ENCODE measurements at regions not wholly inside any gene's neighbourhood (a gene's known extent, or its start where the extent isn't known, plus 50 kb on each side); places are given as distances from the start of the nearest gene placed in this dataset.
"Not testable (repeated sequence)": the region's sequence is repeated elsewhere in the genome, so short reads cannot be mapped to it uniquely, and the experiment has no call there.

DNA sequence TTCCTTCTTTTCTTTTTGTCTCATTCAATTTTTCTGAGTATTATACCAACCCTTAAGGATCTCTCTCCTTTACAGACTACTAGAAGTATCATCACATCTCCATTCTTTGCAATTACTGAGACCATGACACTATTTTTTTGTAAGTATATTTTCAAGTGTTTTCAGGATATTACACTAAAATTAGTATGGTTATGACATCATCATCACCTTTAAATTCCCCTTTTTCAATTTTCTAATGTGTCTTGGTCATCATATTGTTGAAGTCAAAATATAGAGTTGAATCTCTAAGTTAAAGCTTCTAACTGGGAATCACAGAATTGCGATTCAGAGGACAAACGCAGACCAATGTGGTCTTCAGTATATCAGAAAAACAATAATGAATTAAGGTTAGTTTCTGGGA is 1475.1 kb downstream of the OTOL1 start:
- no peak for DNase-seq

DNA sequence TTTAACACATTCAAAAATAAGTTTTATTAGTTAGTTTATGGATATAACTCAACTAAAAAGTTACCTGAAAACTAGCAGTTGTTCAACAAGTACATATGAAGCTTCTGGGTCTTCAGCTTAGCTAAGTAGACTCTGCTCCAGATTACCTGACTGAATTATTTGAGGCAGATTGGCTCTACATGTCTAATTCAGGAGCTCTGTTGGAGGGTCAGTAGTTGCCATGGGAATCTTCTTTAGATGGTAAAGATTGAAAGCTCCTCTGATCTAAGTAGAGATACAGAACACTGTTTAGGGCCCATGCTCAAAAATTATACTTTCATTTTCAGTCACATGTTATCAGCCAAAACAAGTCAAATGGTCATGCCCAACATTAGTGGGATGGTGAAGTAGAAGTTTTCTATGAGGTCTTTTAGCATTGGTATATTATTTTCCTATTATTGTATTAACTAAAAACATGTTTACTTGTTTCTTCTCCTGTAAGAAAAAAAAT is 1476.9 kb downstream of the OTOL1 start:
- DNase-seq: no peak
- in situ Hi-C loops (cut with HindIII; ENCODE audit: low pct_ligation_motif_present, low pct_unique_long_range_greater_than_20kb, low sequenced_read_pairs): no loop called here

More for the DNA sequence above, 1475.1 kb downstream of the OTOL1 start:
- in situ Hi-C loops (cut with HindIII; ENCODE audit: low pct_ligation_motif_present, low pct_unique_long_range_greater_than_20kb, low sequenced_read_pairs): no loop called here

DNA sequence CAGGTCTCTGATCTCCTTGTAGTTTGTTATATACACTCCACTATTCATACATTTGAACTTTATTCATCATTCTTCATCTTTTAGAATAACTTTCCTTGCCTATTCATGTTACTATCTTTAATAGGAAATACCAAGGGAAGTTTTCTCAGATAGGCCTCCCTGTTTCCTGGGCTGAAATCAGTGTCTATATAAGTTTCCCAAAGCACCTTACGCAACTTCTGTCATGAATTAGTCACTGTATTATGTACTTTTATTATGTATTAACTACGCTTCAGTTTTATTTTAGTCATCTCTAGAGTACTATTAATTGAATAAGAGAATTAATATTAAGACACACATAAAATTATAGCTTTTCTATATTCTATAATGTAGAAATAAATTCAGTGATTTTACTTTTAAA is 1481.5 kb downstream of the OTOL1 start:
- in situ Hi-C loops (cut with HindIII; ENCODE audit: low pct_ligation_motif_present, low pct_unique_long_range_greater_than_20kb, low sequenced_read_pairs): no loop called here
- DNase-seq: no peak

DNA sequence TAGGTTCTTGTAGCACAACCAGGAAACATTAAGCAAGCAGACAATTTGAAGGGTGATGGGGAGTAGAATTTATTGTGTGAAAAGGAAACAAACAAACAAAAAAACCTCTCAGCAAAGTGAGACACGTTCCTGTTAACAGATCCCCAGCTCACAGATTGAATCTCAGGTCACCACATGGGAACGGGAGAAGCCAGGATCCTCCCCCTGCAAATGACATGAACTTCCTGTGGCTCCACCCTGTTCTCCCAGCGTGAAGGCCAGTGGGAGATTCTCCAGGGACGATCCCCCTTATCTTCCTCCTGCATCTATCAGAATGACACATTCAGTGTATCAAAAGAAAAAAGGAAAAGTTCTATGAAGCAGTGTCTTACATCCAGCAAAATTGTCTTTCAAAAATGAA is 1488.1 kb downstream of the OTOL1 start:
- DNase-seq: no peak
- in situ Hi-C loops (cut with HindIII; ENCODE audit: low pct_ligation_motif_present, low pct_unique_long_range_greater_than_20kb, low sequenced_read_pairs): no loop called here

DNA sequence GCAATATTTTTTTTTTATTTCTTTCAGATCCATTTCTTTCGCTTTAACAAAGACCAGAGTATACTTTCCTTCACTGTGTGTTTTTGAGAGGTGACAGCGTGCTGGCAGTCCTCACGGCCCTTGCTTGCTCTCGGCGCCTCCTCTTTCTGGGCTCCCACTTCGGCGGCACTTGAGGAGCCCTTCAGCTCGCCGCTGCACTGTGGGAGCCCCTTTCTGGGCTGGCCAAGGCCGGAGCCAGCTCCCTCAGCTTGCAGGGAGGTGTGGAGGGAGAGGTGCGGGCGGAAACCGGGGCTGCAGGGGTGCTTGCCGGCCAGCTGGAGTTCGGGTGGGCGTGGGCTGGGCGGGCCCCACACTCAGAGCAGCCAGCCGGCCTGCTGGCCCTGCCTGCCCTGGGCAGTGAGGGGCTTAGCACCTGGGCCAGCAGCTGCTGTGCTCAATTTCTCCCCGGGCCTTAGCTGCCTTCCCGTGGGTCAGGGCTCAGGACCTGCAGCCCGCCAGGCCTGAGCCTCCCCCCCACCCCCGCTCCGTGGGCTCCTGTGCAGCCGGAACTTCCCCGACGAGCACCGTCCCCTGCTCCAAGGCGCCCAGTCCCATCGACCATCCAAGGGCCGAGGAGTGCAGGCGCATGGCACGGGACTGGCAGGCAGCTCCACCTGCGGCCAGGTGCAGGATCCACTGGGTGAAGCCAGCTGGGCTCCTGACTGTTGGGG is 1490.6 kb downstream of the OTOL1 start:
- DNase-seq; in situ Hi-C loops (cut with HindIII; ENCODE audit: low pct_ligation_motif_present, low pct_unique_long_range_greater_than_20kb, low sequenced_read_pairs): not testable (repeated sequence)

GRCh38 chr3:162992741-162993140 is 1496.1 kb downstream of the OTOL1 start:
- DNase-seq: no peak
- in situ Hi-C loops (cut with HindIII; ENCODE audit: low pct_ligation_motif_present, low pct_unique_long_range_greater_than_20kb, low sequenced_read_pairs): no loop called here

DNA sequence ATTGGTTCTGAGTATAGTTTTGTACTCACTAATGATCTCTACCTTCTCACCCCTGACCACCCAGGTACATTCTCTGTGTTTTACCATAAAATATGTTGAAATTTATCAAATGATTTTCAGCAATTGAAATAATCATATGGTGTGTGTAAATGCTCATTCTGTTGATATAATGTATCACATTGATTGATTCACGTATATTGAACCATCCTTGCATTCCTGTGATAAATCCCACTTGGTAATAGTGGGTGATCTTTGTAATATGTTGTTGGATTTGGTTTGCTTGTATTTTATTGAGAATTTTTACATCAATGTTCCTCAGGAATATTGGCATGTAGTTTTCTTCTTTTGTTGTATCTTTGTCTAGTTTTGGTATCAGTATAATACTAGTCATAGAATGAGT is 1497.6 kb downstream of the OTOL1 start:
- DNase-seq: no peak
- in situ Hi-C loops (cut with HindIII; ENCODE audit: low pct_ligation_motif_present, low pct_unique_long_range_greater_than_20kb, low sequenced_read_pairs): no loop called here

GRCh38 chr3:162996368-162996767 is 1499.8 kb downstream of the OTOL1 start:
- no peak for DNase-seq
- in situ Hi-C loops (cut with HindIII; ENCODE audit: low pct_ligation_motif_present, low pct_unique_long_range_greater_than_20kb, low sequenced_read_pairs): no loop called here

GRCh38 chr3:162998205-162998604 is 1501.6 kb downstream of the OTOL1 start:
- DNase-seq: no peak
- in situ Hi-C loops (cut with HindIII; ENCODE audit: low pct_ligation_motif_present, low pct_unique_long_range_greater_than_20kb, low sequenced_read_pairs): no loop called here

- in situ Hi-C loops (cut with HindIII; ENCODE audit: low pct_ligation_motif_present, low pct_unique_long_range_greater_than_20kb, low sequenced_read_pairs): no loop called here
- no peak for DNase-seq
Measured at GRCh38 chr3:163011596-163011995, 1515.0 kb downstream of the OTOL1 start.

DNA sequence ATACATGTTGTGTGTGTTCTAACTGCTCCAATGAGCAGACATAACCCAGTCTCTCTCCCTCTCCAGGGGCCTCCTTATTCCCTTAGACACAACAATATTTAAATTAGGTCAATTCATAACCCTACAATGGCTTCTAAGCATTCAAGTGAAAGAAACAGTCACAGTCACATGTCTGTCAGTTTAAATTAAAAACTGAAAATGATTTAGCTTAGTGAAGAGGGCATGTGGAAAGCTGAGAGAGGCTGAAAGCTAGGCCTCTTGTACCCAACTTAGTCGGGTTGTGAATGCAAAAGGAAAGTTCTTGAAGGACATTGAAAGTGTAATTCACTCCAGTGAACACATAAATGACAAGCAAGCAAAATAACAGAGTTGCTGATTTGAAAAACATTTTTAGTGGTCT is 1519.6 kb downstream of the OTOL1 start:
- no peak for DNase-seq
- in situ Hi-C loops (cut with HindIII; ENCODE audit: low pct_ligation_motif_present, low pct_unique_long_range_greater_than_20kb, low sequenced_read_pairs): no loop called here

GRCh38 chr3:163018067-163018466 is 1521.5 kb downstream of the OTOL1 start:
- no peak for DNase-seq
- in situ Hi-C loops (cut with HindIII; ENCODE audit: low pct_ligation_motif_present, low pct_unique_long_range_greater_than_20kb, low sequenced_read_pairs): no loop called here

- in situ Hi-C loops (cut with HindIII; ENCODE audit: low pct_ligation_motif_present, low pct_unique_long_range_greater_than_20kb, low sequenced_read_pairs): no loop called here
- DNase-seq: no peak
Measured at GRCh38 chr3:163018664-163019063, 1522.1 kb downstream of the OTOL1 start.

DNA sequence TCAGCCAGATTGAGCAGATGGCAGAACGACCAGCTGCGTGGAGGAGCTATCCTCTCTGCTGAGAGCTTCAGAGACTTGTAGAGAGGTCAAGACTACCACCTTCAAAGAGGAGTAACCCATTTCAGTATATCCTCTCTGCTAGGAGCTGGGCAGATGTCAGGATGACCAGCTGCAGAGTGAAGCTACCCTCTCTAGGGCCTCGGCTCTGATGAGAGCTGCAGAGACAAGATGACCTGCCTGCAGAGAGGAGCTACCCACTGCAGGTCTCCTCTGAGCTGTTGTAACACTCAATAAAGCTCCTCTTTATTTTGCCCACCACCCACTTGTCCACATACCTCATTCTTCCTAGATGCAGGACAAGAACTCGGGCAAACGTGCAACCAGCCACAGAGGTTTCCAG is 1522.7 kb downstream of the OTOL1 start:
- DNase-seq: no peak
- in situ Hi-C loops (cut with HindIII; ENCODE audit: low pct_ligation_motif_present, low pct_unique_long_range_greater_than_20kb, low sequenced_read_pairs): no loop called here

GRCh38 chr3:163033652-163034051 is 1537.0 kb downstream of the OTOL1 start:
- in situ Hi-C loops (cut with HindIII; ENCODE audit: low pct_ligation_motif_present, low pct_unique_long_range_greater_than_20kb, low sequenced_read_pairs): no loop called here
- no peak for DNase-seq

- in situ Hi-C loops (cut with HindIII; ENCODE audit: low pct_ligation_motif_present, low pct_unique_long_range_greater_than_20kb, low sequenced_read_pairs): no loop called here
- DNase-seq: no peak
Measured at GRCh38 chr3:163039636-163040035, 1543.0 kb downstream of the OTOL1 start.

GRCh38 chr3:163043074-163043473 is 1546.5 kb downstream of the OTOL1 start:
- in situ Hi-C loops (cut with HindIII; ENCODE audit: low pct_ligation_motif_present, low pct_unique_long_range_greater_than_20kb, low sequenced_read_pairs): no loop called here
- DNase-seq: peak; percentile 14

DNA sequence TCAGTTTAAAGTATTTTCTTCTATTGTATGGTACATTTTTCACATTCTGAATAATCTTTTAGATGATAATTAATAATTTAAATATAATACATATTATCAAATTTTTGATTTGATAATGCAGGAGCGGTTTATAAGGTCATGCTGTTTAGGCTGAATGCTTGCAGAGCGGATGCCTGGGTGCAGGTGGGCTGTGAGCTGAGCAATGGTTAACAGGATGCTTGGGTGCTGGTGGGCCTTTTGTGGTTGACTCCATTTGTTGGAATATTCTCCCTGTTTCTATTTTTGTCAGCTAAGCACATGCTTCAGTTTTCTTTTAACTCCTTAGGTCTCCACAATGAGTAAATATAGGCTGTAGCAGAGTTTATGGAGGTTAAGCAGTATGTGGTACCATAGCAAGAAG is 1549.3 kb downstream of the OTOL1 start:
- no peak for DNase-seq
- in situ Hi-C loops (cut with HindIII; ENCODE audit: low pct_ligation_motif_present, low pct_unique_long_range_greater_than_20kb, low sequenced_read_pairs): no loop called here

GRCh38 chr3:163048881-163049280 is 1552.3 kb downstream of the OTOL1 start:
- DNase-seq: no peak
- in situ Hi-C loops (cut with HindIII; ENCODE audit: low pct_ligation_motif_present, low pct_unique_long_range_greater_than_20kb, low sequenced_read_pairs): no loop called here

GRCh38 chr3:163056874-163057497 is 1560.4 kb downstream of the OTOL1 start:
- peak; percentile 45 for DNase-seq

More at GRCh38 chr3:163056874-163057497, 1560.4 kb downstream of the OTOL1 start:
- in situ Hi-C loops (cut with HindIII; ENCODE audit: low pct_ligation_motif_present, low pct_unique_long_range_greater_than_20kb, low sequenced_read_pairs): no loop called here
